CD4-positive, alpha-beta memory T cell (primary cell): ENCODE measurements at regions not wholly inside any gene's neighbourhood (a gene's known extent, or its start where the extent isn't known, plus 50 kb on each side); places are given as distances from the start of the nearest gene placed in this dataset.
"Not testable (repeated sequence)": the region's sequence is repeated elsewhere in the genome, so short reads cannot be mapped to it uniquely, and the experiment has no call there.

Source experiments
- CTCF ChIA-PET: fragments of 350-600 bp; sonication (Branson Sonifier 250); formaldehyde crosslinking; loops from one replicate; lab custom pipeline; 2021; ENCODE audit warnings: inconsistent platforms; ENCODE audit not compliant: partially characterized antibody; lab: Charles Lee
- POLR2A ChIA-PET: fragments of 350-600 bp; sonication (Branson Sonifier 250); formaldehyde crosslinking; loops from one replicate; lab custom pipeline; 2021; ENCODE audit not compliant: partially characterized antibody; lab: Charles Lee
- DNase-seq, 5 donors: peaks; one replicate each; pipeline versions ENCODE4 v3.0.0 to v3.0.0-alpha.2; 2020 to 2022; ENCODE audit warnings: mixed read lengths in 1 of 5
- H3K27ac ChIP-seq: one replicate; pipeline ENCODE4 v1.7.0; 2013; ENCODE audit warnings: low read depth, low read length
- H3K27me3 ChIP-seq: 2 replicates; pipeline ENCODE4 v1.7.0; 2013; ENCODE audit warnings: mild to moderate bottlenecking, low read length, moderate library complexity; ENCODE audit not compliant: insufficient read depth
- H3K36me3 ChIP-seq: 2 replicates; pipeline ENCODE4 v1.7.0; 2013; ENCODE audit warnings: mild to moderate bottlenecking, low read length, moderate library complexity; ENCODE audit not compliant: insufficient read depth
- H3K4me1 ChIP-seq: 2 replicates; pipeline ENCODE4 v1.7.0; 2013; ENCODE audit warnings: mild to moderate bottlenecking, low read length, moderate library complexity; ENCODE audit not compliant: insufficient read depth
- H3K4me3 ChIP-seq, 2 donors: one replicate each; pipeline ENCODE4 v1.7.0; 2013; ENCODE audit warnings: low read length in 2 of 2, mild to moderate bottlenecking in 1 of 2
- H3K9me3 ChIP-seq, 2 donors: one replicate each; pipeline ENCODE4 v1.7.0; 2013; ENCODE audit warnings: low read length in 2 of 2, control low read depth in 1 of 2; ENCODE audit not compliant: control insufficient read depth in 1 of 2
- H3K27ac Mint-ChIP-seq, 7 donors: one replicate each; pipeline ENCODE4 v1.8.0; 2020 to 2021; ENCODE audit warnings: mixed read lengths in 7 of 7, mild to moderate bottlenecking in 6 of 7, inconsistent platforms in 3 of 7, moderate library complexity in 3 of 7
- H3K27me3 Mint-ChIP-seq, 2 donors: one replicate each; pipeline ENCODE4 v1.8.0; 2020 to 2021; ENCODE audit warnings: mixed read lengths in 2 of 2
- H3K36me3 Mint-ChIP-seq, 2 donors: one replicate each; pipeline ENCODE4 v1.8.0; 2020 to 2021; ENCODE audit warnings: mixed read lengths in 2 of 2, inconsistent platforms in 1 of 2, mild to moderate bottlenecking in 1 of 2
- H3K4me1 Mint-ChIP-seq, 4 donors: one replicate each; pipeline ENCODE4 v1.8.0; 2020 to 2021; ENCODE audit warnings: mixed read lengths in 4 of 4, mild to moderate bottlenecking in 1 of 4
- H3K4me3 Mint-ChIP-seq, 8 donors: one replicate each; pipeline ENCODE4 v1.8.0; 2020 to 2021; ENCODE audit warnings: mixed read lengths in 8 of 8, mild to moderate bottlenecking in 7 of 8, moderate library complexity in 6 of 8, inconsistent platforms in 3 of 8
- H3K9me3 Mint-ChIP-seq, 8 donors: one replicate each; pipeline ENCODE4 v1.8.0; 2020 to 2021; ENCODE audit warnings: mixed read lengths in 8 of 8, mild to moderate bottlenecking in 5 of 8, inconsistent platforms in 3 of 8, moderate library complexity in 1 of 8
- intact Hi-C: fragments of 100-400 bp; cut with micrococcal nuclease; formaldehyde crosslinking; loops from one replicate; pipeline ENCODE4 v1.15.1; 2023

- Histone ChIP-seq H3K4me3 (no peak overlapping the region), H3K4me1 (peaks cover 17% of the 10 kb centered on the region), H3K27ac (no peak overlapping the region), H3K9me3 (no peaks in the 10 kb centered on the region), H3K36me3 (no peaks in the 10 kb centered on the region), H3K27me3 (no peaks in the 10 kb centered on the region)
- DNase-seq: no peak
- Mint-ChIP-seq H3K27me3 (no peaks in the 10 kb centered on the region), H3K36me3 (no peaks in the 10 kb centered on the region), H3K9me3 (no peaks in the 10 kb centered on the region), H3K27ac (peak overlapping the region in 2 of 7 donors; percentile 31 to 59), H3K4me1 (peaks cover 5 to 13% (median 9%) of the 10 kb centered on the region in 4 donors), H3K4me3 (no peak overlapping the region)
- intact Hi-C loops: no loop called here
- POLR2A ChIA-PET: interaction anchor here (0.9 kb wide), 1 partner anchor 10 kb away, joined by 3 read pairs; no protein-coding TSS in a partner anchor
- CTCF ChIA-PET: no interaction called here
Measured at GRCh38 chr1:234852659-234853058, 242.7 kb upstream of the IRF2BP2 start.

- Histone ChIP-seq H3K27ac (no peak overlapping the region), H3K9me3 (no peaks in the 10 kb centered on the region), H3K4me1 (peaks cover 17% of the 10 kb centered on the region), H3K27me3 (no peaks in the 10 kb centered on the region), H3K4me3 (no peak overlapping the region), H3K36me3 (no peaks in the 10 kb centered on the region)
- Mint-ChIP-seq H3K36me3 (no peaks in the 10 kb centered on the region), H3K9me3 (no peaks in the 10 kb centered on the region), H3K27ac (peak overlapping the region in 3 of 7 donors; percentile 17 to 63 (median 36)), H3K27me3 (no peaks in the 10 kb centered on the region), H3K4me1 (peaks cover 5 to 14% (median 12%) of the 10 kb centered on the region in 4 donors), H3K4me3 (no peak overlapping the region)
- ChIA-PET POLR2A (no interaction called here), CTCF (no interaction called here)
- intact Hi-C loops: no loop called here
- no peak for DNase-seq
Measured at GRCh38 chr1:234851450-234852438, 241.8 kb upstream of the IRF2BP2 start.

- Mint-ChIP-seq H3K27ac (peak overlapping the region in 3 of 7 donors; percentile 13 to 38 (median 32)), H3K4me1 (peaks cover 23 to 33% (median 28%) of the 10 kb centered on the region in 4 donors), H3K36me3 (no peaks in the 10 kb centered on the region), H3K27me3 (no peaks in the 10 kb centered on the region), H3K9me3 (peaks cover 0 to 2% (median 0%) of the 10 kb centered on the region in 8 donors), H3K4me3 (no peak overlapping the region)
- Histone ChIP-seq H3K4me3 (no peak overlapping the region), H3K27me3 (no peaks in the 10 kb centered on the region), H3K36me3 (no peaks in the 10 kb centered on the region), H3K4me1 (peaks cover 34% of the 10 kb centered on the region), H3K9me3 (no peaks in the 10 kb centered on the region), H3K27ac (no peak overlapping the region)
- ChIA-PET POLR2A (no interaction called here), CTCF (no interaction called here)
- intact Hi-C loops: loop anchor here (10.0 kb wide), 1 partner anchor 225 kb away; no protein-coding TSS in a partner anchor
- DNase-seq: peak in 1 of 5 donors; percentile 8
Measured at GRCh38 chr1:234849832-234850231, 239.9 kb upstream of the IRF2BP2 start.

- peaks cover 41% of the 10 kb centered on the region for H3K4me1 ChIP-seq
- H3K27ac Mint-ChIP-seq: no peak overlapping the region
- POLR2A ChIA-PET: no interaction called here
Measured at GRCh38 chr1:234848972-234849649, 239.1 kb upstream of the IRF2BP2 start.

GRCh38 chr1:234846813-234847212 is 236.8 kb upstream of the IRF2BP2 start:
- H3K27me3 Mint-ChIP-seq, H3K9me3 Mint-ChIP-seq, CTCF ChIA-PET, H3K36me3 ChIP-seq, DNase-seq, H3K36me3 Mint-ChIP-seq, H3K9me3 ChIP-seq, H3K4me3 Mint-ChIP-seq, H3K27me3 ChIP-seq, H3K27ac ChIP-seq, H3K4me3 ChIP-seq: not testable (repeated sequence)
- Mint-ChIP-seq H3K27ac (peak overlapping the region; percentile 18 to 97 (median 26)), H3K4me1 (peaks cover 46 to 61% (median 54%) of the 10 kb centered on the region in 4 donors)
- H3K4me1 ChIP-seq: peaks cover 62% of the 10 kb centered on the region
- POLR2A ChIA-PET: interaction anchor here (2.9 to 3.0 kb wide), 2 partner anchors 132 to 235 kb away, joined by 14 to 36 read pairs; partner anchors contain the start of gene IRF2BP2
- intact Hi-C loops: loop anchor here (10.0 kb wide), 1 partner anchor 228 kb away; no protein-coding TSS in a partner anchor

More at GRCh38 chr1:234848972-234849649, 239.1 kb upstream of the IRF2BP2 start:
- no peak for DNase-seq
- CTCF ChIA-PET: no interaction called here
- Histone ChIP-seq H3K27ac (no peak overlapping the region), H3K36me3 (no peaks in the 10 kb centered on the region), H3K27me3 (no peaks in the 10 kb centered on the region), H3K4me3 (no peak overlapping the region), H3K9me3 (no peaks in the 10 kb centered on the region)
- no peaks in the 10 kb centered on the region for H3K27me3 Mint-ChIP-seq
- H3K4me3 Mint-ChIP-seq: no peak overlapping the region
- intact Hi-C loops: loop anchor here (10.0 kb wide), 1 partner anchor 226 kb away; no protein-coding TSS in a partner anchor
- no peaks in the 10 kb centered on the region for H3K36me3 Mint-ChIP-seq
- H3K4me1 Mint-ChIP-seq: peaks cover 29 to 40% (median 35%) of the 10 kb centered on the region in 4 donors
- peaks cover 0 to 2% (median 0%) of the 10 kb centered on the region in 8 donors for H3K9me3 Mint-ChIP-seq

GRCh38 chr1:234845836-234846235 is 235.9 kb upstream of the IRF2BP2 start:
- H3K27me3 ChIP-seq: no peaks in the 10 kb centered on the region
- peak overlapping the region; percentile 80 to 98 (median 97) for H3K27ac Mint-ChIP-seq
- H3K9me3 Mint-ChIP-seq: peaks cover 0 to 2% (median 0%) of the 10 kb centered on the region in 8 donors
- peaks cover 66% of the 10 kb centered on the region for H3K4me1 ChIP-seq
- POLR2A ChIA-PET: interaction anchor here (0.6 to 5.1 kb wide), 17 partner anchors 12 to 245 kb away, joined by 3 to 40 read pairs (median 6); partner anchors contain the start of gene IRF2BP2
- DNase-seq: peak in 1 of 5 donors; percentile 41
- H3K27me3 Mint-ChIP-seq: no peaks in the 10 kb centered on the region
- peaks cover 49 to 67% (median 57%) of the 10 kb centered on the region in 4 donors for H3K4me1 Mint-ChIP-seq
- no peaks in the 10 kb centered on the region for H3K9me3 ChIP-seq
- H3K27ac ChIP-seq: peak overlapping the region; percentile 48
- H3K4me3 Mint-ChIP-seq: peak overlapping the region in 7 of 8 donors; percentile 51 to 87 (median 71)
- H3K4me3 ChIP-seq: no peak overlapping the region
- no peaks in the 10 kb centered on the region for H3K36me3 ChIP-seq
- no peaks in the 10 kb centered on the region for H3K36me3 Mint-ChIP-seq
- CTCF ChIA-PET: interaction anchor here (0.5 to 3.0 kb wide), 8 partner anchors 8 to 260 kb away, joined by 3 to 13 read pairs (median 4); no protein-coding TSS in a partner anchor
- intact Hi-C loops: loop anchor here (1.0 to 10.0 kb wide), 4 partner anchors 121 to 235 kb away; no protein-coding TSS in a partner anchor
